Activated CD4-positive, alpha-beta T cell treated with anti-CD3 and anti-CD28 coated beads for 48 hours (primary cell): ENCODE measurements at regions not wholly inside any gene's neighbourhood (a gene's known extent, or its start where the extent isn't known, plus 50 kb on each side); places are given as distances from the start of the nearest gene placed in this dataset.
A peak's percentile ranks its signal among the peaks of the same experiment; 100 is the strongest.

Experiments used
- DNase-seq: peaks from one replicate; pipeline ENCODE4 v3.0.0-alpha.2; 2020

DNA sequence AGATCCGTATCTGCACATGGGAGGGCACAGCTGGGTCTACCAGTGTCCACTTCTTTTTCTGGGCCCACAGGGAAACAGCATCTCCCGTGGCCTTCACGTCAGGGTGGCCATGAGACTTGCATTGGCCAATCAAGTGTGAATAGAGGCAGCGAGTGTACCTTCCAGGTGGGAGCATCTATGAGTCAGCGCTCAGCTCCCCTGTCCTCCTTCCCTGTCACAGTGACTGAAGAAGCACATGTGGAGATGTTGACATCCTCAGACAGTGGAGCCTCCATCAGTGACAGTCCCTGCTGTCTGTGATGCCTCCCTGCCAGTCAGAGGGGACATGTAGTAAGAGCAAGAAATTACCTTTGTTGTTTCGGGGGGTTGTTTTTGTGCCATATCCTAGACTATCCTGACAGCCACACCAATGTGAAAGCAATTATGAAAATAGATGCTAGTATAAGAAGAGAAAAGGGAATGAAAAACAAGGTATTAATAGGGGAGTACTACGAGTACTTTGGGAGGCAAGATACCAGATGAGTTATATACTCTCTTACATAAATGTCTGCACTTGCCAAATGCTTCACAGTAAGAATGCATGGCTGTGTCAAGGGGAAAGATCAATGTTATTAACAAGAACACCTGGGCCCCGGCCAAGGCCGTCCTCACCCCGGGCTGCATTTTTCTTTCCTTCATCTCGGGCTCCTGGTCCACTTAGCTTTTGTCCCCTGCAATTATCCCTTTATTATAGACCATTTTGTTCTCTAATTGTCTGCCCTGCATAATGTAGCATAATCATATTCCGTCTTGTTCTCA lies 86.0 kb downstream of the MATN1 start:
- no peak for DNase-seq

DNA sequence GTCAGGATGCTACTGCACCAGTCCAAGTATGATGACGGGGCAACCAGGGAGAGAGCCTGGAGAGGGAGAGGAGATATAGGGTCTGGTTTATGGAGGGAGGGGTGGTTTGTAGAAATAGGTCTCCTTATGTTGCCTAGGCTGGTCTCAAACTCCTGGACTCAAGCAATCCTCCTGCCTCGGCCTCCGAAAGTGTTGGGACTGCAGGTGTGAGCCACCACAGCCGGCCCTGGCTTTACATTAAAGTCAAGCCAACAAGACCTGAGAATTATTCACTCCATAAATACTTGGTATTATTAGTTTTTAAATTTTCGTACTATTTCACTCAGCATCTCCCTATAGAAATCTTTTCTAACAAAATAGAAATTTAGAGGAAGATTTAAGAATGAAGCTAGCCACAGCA lies 86.8 kb downstream of the MATN1 start:
- DNase-seq: no peak

DNA sequence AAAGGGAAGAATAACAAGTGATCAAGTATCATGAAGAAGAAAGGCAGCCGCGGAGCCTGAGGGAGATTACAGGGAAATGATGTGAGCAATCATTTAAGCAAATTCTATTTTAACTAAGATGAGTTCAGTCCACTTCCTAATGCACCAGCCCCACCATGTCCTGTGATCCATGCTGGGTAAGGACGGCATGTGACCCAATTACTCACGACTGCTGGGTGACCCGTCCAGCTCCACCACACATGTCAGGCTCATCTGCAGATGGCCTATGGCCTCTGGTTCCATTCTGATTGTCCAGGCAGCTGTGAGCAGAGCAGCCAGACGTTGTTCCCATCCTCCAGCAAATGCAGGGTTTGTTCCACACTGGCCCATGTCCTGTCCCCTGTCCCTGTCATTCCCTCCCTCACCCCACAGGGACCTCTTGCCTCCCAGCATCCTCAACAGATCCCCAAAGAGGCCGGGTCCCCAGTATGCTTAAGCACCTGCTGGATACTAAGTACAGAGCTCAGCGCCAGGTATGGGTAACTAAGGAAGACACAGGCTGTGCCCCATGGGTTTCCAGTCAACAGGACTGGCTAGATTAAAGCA lies 87.9 kb downstream of the MATN1 start:
- DNase-seq: no peak

DNA sequence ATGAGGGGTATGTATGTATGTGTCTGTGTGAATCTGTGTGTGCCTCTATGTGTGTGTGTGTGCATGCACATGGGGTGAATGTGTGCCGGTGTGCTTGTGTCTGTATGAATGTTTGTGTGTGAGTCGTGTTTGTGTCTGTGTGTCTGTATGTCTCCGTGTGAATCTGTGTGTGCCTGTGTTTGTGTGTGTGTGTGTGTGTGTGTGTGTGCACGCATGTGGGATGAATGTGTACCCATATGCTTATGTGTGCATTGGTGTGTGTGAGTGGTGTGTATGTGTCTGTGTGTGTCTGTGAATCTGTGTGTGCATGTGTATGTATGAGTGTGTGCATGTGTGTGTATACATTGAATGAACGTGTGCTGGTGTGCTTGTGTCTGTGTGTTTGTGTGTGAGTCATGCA lies 88.9 kb downstream of the MATN1 start:
- DNase-seq: no peak

DNA sequence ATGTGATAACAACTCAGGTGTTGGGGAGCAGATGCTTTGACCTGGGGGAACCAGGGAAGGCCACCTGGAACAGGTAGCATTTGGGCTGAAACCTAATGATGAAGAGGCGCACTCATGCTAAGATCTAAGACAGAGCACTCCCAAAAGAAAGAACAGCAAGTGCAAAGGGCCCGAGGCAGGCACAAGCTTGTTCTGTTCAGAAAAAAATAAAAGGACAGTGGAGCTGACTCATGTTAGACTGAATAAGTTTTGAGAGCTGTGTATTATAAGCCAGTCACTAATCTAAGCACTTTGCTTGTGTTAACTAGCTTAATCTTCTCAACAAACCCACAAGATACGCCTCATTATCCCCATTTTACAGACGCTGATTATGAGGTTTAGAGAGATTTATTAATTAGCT lies 90.1 kb downstream of the MATN1 start:
- DNase-seq: no peak

DNA sequence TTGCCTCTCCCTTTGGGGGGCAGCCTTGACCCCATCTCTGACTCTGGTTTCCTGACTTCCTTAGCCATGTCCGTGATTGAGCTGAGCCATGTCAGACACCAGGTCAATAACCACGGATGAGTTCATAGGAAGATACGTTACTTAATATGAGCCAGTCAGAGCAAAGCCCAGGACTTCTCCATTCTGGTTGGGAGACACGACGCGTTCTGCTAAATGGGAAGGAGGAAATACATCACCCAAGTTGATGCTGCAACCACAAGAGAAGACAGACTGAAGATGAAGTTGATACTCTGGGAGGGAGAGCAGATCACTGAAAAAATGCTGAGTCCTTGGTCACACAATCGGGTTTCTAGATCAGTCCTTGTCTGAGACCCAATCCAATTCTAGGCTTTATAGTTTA lies 90.9 kb downstream of the MATN1 start:
- no peak for DNase-seq

DNA sequence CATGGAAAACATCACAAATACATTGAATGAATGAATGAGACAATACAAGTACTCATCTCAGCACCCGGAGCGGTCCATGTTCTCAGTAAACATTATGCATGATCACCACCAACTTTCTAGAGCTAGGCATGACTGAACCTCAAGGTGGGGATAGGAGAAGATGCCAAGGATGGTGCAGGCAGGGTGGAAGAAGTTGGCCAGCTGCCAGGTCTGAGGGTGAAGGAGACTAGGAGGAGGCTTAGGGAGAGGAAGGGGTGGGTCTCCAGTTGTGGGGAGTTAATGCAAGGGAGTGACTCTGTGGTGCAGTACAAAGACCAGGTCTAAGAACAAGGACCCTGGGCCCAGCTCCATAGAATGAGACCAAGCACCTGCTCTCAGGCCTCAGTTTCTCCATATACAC lies 91.7 kb downstream of the MATN1 start:
- DNase-seq: no peak

DNA sequence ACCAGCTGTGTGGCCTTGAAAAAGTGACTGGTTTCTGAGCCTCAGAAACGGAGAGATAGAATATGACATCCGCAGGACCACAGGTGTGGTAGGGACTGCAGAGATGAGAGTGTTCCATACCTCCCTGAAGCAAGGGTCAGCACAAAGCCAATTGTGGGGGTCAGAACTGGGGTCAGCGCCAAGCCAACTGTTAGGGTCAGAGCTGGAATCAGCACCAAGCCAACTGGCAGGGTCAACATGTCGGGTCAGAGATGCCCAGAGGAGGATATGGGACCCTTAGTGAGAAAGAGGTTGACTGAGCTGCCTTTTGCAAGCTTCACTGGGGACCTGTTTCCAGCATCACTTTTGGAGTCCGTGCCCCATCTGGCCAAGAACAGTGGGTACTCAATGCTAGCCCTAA lies 93.9 kb downstream of the MATN1 start:
- no peak for DNase-seq

DNA sequence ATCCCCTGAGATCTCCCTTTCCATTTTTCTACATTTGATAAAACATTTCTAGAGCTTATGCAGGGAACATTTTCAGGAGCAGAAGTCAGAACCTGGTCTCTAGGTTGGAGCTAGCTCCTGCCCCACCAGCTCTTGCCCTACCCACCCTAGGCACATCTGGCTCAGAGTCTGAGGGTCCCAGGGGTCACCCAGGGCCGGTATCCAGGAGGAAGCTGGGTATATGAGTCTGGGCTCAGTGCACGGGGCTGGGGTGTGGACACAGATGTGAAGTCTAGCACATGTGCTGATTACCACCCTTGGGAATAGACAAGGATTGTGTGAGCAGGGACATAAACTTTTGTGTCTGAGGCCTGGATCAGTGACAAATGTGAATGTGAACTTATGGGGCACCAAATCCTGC lies 95.4 kb downstream of the MATN1 start:
- no peak for DNase-seq

DNA sequence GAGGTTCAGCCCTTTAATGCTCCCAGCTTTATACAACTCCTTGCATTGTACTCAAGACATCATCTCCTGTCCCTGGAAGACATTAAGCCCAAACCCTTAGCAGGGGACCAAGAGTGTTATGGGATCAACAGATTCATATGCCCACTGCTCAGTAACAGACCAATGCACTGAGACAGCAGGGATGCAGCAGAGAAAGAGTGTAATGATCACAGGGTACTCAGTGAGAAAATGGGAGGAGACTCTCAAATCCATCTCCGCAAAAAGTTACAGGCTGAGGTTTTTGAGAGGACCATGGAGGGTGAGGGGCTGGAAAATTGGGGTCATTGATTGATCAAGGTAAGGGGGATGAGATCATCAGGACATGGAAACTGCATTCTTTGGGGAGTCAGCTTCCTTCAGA lies 96.2 kb downstream of the MATN1 start:
- DNase-seq: no peak

DNA sequence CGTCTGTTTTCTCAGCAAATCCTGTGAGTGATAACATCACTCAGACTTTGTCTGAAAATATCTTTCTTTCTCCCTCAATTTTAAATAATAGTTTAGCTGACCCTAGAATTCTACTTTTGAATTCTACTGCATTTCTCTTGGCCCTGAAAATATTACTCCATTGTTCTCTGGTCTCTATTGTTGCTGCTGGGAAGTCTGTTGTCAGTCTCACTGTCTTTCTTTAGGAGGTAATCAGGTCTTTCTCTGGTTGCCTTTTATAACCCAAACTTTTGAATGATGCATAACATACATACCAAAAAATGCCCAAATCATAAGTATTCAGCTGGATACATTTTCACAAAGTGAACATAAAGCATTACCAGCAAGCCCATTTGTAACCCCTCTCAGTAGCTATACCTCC lies 100.0 kb downstream of the MATN1 start:
- DNase-seq: no peak

DNA sequence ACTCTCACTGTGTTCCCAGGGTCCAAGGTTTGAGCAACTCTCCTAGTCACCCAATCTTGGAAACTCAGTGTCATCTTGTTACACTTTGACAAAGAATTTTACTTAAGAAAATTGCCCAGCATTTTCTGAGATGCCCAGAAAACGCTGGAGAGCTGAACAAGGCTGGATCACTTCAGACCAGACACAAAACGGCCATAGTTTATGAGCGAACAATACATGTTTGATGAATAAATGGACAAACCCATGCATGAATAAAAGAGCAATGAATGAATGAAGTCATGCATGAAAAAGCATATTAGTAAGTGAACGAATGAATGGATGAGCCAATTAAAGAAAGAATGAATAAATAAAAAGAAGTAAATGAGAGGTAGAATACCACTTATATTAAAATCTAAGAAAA lies 103.8 kb downstream of the MATN1 start:
- no peak for DNase-seq

DNA sequence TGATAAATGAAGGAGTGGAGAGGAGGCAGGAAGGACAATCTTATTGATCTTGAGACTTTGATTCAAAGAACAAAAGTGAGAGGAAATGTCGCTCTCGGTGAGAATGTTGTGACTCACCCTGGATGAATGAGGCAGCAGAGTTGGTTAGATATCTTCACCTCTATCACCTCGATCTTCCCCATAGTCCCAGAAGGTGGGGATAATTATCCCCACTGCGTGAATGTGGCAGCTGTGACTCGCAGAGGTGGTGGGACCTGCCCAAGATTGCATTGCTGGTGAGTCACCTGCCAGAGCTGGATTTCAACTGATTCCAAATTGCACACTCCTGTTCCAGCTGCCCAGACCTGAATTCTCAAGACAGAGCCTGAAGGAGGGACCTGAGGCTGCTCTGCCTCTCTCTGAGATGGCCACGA lies 105.0 kb downstream of the MATN1 start:
- peak; percentile 14 for DNase-seq

DNA sequence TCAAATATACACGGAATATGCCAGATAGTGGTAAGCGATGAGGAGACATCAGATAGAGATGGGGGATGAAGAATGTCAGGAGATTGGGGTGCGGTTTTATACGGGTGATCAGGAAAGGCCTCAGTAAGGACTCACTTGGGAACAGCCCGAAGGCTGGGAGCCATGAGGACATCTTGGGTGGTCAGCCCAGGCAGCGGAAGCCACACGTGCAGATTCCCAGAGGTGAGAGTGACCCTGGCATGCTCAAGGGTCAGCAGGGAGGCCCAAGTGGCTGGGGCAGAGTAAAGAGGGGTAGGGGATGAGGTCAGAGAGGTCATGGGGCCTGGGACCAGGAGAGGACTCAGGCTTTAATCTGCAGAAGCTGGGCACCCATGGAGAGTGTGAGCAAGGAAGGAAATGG lies 106.6 kb downstream of the MATN1 start:
- no peak for DNase-seq

DNA sequence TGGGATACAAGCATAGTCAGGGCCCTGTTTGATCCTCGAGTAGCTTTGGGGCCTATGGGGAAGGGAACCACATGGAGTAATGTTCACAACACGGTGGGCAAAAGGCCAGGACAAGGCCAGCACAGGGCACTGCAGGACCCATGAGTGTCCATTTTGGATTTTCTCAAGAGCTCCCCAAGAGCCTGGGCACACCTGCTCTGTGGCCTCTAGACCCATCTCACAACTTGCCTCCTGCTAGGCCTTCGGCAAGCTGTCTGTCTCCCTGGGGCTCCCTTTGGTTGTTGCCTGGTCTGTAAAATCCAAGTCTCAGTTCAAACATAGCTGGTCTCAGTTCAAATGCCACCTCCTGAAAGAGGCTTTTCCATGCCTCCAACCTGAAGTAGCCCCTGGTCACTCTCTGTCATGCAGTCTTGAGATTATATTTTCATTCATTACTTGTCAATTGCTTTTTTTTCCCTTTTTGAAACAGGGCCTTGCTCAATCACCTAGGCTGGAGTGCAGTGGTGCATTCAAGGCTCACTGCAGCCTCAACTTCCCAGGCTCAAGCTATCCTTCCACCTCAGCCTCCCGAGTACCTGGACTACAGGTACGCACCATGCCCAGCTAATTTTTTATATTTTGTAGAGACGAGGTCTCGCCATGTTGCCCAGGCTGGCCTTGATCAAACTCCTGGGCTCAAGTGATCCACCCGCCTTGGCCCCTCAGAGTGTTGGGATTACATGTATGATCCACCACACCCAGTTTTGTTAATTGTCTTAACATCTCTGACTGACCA lies 107.4 kb downstream of the MATN1 start:
- DNase-seq: no peak

DNA sequence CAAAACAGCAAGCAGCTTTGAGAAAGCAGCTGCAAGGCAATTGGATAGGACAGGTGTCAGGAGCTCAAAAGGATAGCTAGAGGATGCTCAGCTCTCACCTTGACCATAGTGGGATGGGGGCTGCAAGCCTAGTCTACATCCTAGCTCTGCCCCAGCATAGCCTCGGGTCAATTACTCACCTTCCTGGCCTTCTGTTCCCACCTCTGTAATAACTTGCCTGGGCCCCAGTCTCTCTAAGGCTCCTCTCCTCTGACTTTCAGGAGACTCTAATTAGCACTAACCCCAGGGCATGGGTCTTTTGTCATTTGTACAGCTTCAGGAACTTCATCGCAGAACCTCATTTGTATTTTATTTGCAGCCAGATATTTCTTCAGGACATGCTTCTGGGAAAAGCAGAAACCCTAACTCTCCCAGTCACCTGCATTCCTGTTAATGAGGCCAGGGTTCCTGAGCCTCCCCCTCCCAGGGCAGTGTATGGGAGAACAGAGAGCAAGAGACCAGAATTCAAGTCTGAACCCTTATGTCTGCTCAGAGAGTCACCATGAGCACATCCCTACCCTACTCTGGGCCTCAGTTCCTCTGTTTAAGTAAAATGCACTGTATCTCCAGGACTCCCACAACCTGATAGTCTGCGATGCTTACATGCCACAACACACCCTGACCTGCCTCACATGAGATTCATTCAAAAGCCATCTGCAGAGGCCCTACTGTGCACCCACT lies 108.1 kb downstream of the MATN1 start:
- DNase-seq: no peak

DNA sequence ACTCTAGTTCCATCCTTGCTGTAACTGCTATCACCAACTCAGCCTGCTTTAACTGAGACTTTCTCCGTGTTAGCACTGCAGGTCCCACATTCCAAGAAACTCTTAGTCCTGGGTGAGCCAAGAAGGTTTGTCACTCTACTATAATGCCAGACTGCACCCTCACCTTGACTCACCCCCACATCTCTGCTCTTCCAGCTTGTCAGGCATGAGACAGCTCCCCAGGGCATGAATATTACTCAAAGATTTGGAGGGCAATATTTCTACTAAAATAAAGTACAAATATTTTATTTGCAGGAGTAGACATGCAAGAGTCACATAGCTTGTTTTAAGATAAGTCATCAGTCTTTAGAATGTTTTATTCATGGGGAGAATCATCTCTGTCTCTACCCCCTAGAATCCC lies 110.2 kb downstream of the MATN1 start:
- DNase-seq: no peak

DNA sequence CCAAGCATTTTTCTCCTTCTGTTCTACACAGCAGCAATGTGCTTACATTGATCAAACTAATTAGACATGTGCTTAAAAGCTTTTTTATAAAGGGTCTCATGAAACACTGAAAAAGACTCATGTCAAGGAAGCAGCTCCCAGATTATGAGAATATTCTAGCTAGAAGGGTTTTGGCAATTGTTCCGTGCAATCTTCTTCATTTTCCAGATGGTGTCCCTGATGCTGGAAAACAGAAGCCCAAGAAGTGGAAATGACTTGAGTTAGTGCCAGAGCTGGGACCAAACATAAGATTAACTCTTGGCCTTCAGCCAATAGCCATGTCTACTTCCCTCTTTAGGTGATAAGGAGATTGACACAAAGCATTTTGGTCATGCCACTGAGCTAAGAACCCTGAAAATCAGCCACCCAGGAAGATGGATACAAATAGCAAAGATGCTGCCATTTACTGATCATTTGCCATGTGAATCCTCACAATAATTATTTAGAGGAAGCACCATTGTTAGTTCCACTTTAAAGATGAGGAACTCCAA lies 110.8 kb downstream of the MATN1 start:
- no peak for DNase-seq

DNA sequence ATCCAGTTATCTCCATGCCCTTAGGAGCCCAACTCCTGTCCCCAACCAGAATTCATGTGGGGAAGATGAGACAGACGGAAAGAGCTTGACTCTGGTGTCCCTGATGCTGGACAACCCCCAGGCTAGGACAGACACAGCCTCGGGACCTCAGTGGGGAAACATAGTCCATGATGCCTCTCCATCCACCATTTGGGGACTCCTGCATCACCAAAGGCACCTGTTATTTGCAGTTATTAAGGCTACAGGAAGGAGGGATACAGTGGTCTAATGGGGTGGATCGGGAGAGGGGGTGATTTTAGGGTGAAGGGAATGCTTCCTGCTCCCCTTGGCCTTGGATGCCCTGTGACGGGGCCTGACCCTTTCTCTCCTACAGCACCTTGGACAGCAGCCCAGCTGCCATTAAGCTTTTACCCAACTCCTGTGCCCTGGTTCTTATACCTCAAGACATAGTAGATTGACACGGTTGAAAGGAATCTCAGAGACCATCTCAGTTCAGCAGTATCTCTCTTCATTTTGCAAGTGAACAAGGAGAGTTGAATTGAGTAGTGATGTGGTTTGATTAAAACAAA lies 111.6 kb downstream of the MATN1 start:
- no peak for DNase-seq

DNA sequence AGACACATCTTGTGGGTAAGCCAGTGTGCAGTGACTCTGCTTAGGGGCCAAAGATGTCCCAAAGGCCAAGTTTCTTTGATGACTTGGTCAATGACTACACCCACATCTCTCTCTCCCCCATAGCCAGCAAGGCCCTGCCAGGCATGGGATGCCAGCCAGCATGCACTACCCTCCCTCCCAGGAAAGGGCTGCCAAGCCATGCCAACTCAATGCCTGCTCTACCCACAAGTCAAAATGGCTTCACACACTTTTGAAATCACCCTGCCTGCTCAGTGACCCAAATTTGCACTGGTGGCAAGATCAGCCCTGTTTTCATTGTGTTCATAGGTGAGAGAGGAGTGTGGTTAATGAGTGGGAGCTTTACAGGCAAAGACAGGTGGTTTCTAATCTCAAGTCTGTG lies 112.5 kb downstream of the MATN1 start:
- no peak for DNase-seq

DNA sequence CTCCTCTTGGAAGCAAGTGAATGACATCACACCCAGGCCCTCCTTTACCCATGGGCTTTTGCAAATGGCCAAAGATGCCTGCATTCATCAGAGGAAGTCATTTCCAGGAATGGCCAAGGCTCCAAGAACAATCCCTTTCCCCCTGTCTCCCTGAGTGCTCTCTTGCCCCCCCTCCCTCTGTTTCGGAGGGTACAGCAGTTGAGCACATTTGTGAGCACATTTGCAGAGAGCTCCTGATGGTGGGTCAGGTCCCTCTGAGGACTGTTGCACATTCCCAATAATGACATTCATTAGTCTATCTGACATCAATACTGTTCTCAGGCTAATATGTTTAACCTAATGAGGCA lies 113.4 kb downstream of the MATN1 start:
- no peak for DNase-seq

DNA sequence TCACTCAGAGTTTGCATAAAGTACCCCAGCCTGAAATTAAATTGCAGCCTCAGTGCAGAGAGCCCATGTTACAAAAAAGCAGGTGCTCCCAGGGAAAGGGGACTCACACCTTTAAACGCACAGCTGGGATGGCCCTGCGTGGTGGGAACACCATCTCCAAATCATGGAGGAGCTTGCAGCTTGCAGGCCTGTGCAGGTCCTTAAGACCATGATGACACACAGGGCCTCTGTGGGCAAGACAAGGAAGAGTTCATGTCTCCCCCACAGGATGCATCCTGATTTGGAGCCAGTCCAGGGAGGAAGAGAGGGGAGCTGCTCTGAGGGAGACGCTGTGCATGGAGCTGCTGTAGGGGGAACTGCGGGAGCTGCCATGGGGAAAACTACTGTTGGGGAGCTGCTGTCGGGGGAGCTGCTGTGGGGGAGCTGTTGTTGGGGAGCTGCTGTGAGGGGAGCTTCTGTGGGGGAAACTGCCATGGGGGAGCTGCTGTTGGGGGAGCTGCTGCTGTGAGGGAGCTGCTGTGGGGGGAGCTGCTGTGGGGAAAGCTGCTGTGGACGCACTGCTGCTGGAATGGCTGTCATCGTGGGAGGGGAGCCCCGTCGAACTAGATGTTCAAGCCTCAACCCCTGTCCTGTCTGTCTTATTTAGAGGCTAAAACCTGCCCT lies 113.9 kb downstream of the MATN1 start:
- DNase-seq: no peak

DNA sequence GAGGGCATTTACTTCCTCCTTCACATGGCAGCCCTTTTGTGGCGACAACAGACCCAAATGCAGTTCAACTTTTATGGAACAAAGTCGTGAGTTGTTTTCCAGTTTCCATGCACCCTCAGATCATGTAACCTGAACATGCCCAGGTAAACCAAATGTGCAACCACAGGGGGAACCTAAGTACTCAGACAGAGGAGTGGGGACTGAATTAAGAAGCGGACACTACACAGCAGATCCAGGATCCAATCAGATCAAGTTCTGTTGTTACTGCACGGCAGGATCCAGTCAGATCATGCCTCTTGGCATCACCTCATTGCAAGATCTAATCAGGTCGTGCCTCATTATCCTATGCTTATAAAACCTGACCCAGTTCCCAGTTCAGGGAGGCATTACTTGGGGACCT lies 115.7 kb downstream of the MATN1 start:
- no peak for DNase-seq
